CD14-positive monocyte (primary cell): ENCODE measurements at regions not wholly inside any gene's neighbourhood (a gene's known extent, or its start where the extent isn't known, plus 50 kb on each side); places are given as distances from the start of the nearest gene placed in this dataset.

ENCODE experiments used
- DNase-seq, 3 donors: peaks; one replicate each; pipeline ENCODE4 v3.0.0-alpha.2; 2011 to 2022
- H2AFZ ChIP-seq: 2 replicates; pipeline ENCODE4 v1.6.0; 2012; ENCODE audit warnings: mild to moderate bottlenecking, low read depth, low read length, inconsistent platforms; ENCODE audit not compliant: insufficient read depth, poor library complexity, severe bottlenecking
- H3K27ac ChIP-seq, 2 donors: 1 replicate in 1 of 2; 2 replicates in 1 of 2; pipeline ENCODE4 v1.5.1; 2012 to 2013; ENCODE audit warnings: low read length in 2 of 2, control low read depth in 1 of 2, inconsistent platforms in 1 of 2, low read depth in 1 of 2, mild to moderate bottlenecking in 1 of 2
- H3K27me3 ChIP-seq, 2 donors: one replicate each; pipeline versions ENCODE4 v1.6.0 to v1.6.1; 2011 to 2013; ENCODE audit warnings: low read length in 2 of 2; ENCODE audit not compliant: control insufficient read depth in 2 of 2, insufficient read depth in 2 of 2
- H3K36me3 ChIP-seq, 2 donors: replicated peaks in 1 of 2; 1 replicate in 1 of 2; 2 replicates in 1 of 2; pipeline versions ENCODE4 v1.5.1 to v1.6.1; 2012 to 2013; ENCODE audit warnings: low read length in 2 of 2, control low read depth in 1 of 2, inconsistent platforms in 1 of 2, mild to moderate bottlenecking in 1 of 2; ENCODE audit not compliant: insufficient read depth in 2 of 2, control insufficient read depth in 1 of 2
- H3K4me1 ChIP-seq, 2 donors: 1 replicate in 1 of 2; 2 replicates in 1 of 2; pipeline versions ENCODE4 v1.5.1 to v1.6.1; 2012 to 2013; ENCODE audit warnings: low read length in 2 of 2, control low read depth in 1 of 2, inconsistent platforms in 1 of 2, mild to moderate bottlenecking in 1 of 2, moderate library complexity in 1 of 2; ENCODE audit not compliant: insufficient read depth in 2 of 2, control insufficient read depth in 1 of 2
- H3K4me2 ChIP-seq: replicated peaks from 2 replicates; pipeline ENCODE3; 2012; ENCODE audit warnings: low read length, moderate library complexity, mild to moderate bottlenecking; ENCODE audit not compliant: poor library complexity, severe bottlenecking; ENCODE audit errors: extremely low read depth
- H3K4me3 ChIP-seq, 3 experiments: fragments of 200-600 bp in 1 of 3; sonication (generic) in 1 of 3; replicated peaks in 1 of 3; 1 replicate in 2 of 3; 2 replicates in 1 of 3; pipeline ENCODE4 v1.5.1; 2011 to 2013; ENCODE audit warnings: low read length in 3 of 3, mild to moderate bottlenecking in 3 of 3, control low read depth in 2 of 3, low read depth in 2 of 3, inconsistent platforms in 1 of 3, moderate library complexity in 1 of 3
- H3K79me2 ChIP-seq: 2 replicates; pipeline ENCODE4 v1.6.0; 2012; ENCODE audit warnings: mild to moderate bottlenecking, control low read depth, inconsistent platforms, low read length, moderate library complexity; ENCODE audit not compliant: insufficient read depth
- H3K9ac ChIP-seq: 2 replicates; pipeline ENCODE4 v1.6.0; 2017; ENCODE audit warnings: low read length, mild to moderate bottlenecking; ENCODE audit not compliant: insufficient read depth, poor library complexity, severe bottlenecking
- H3K9me3 ChIP-seq, 2 donors: replicated peaks in 1 of 2; 1 replicate in 1 of 2; 2 replicates in 1 of 2; pipeline versions ENCODE4 v1.5.1 to v1.6.1; 2012 to 2013; ENCODE audit warnings: low read length in 2 of 2, control low read depth in 1 of 2; ENCODE audit not compliant: control insufficient read depth in 1 of 2, insufficient read depth in 1 of 2
- H4K20me1 ChIP-seq: 2 replicates; pipeline ENCODE4 v1.6.0; 2012; ENCODE audit warnings: mild to moderate bottlenecking, low read length, control low read depth, moderate library complexity; ENCODE audit not compliant: insufficient read depth
- H3K27ac Mint-ChIP-seq, 7 donors: one replicate each; pipeline ENCODE4 v1.8.0; 2020; ENCODE audit warnings: mild to moderate bottlenecking in 7 of 7, mixed read lengths in 7 of 7, moderate library complexity in 6 of 7, inconsistent platforms in 2 of 7
- H3K27me3 Mint-ChIP-seq, 3 donors: one replicate each; pipeline ENCODE4 v1.8.0; 2021 to 2022; ENCODE audit warnings: low read depth in 3 of 3, mild to moderate bottlenecking in 3 of 3, mixed read lengths in 3 of 3, moderate library complexity in 3 of 3, inconsistent platforms in 1 of 3
- H3K36me3 Mint-ChIP-seq, 2 donors: one replicate each; pipeline ENCODE4 v1.8.0; 2020; ENCODE audit warnings: mixed read lengths in 2 of 2, inconsistent platforms in 1 of 2, mild to moderate bottlenecking in 1 of 2
- H3K4me1 Mint-ChIP-seq: one replicate; pipeline ENCODE4 v1.8.0; 2020; ENCODE audit warnings: mild to moderate bottlenecking, mixed read lengths
- H3K4me3 Mint-ChIP-seq, 2 donors: one replicate each; pipeline ENCODE4 v1.8.0; 2020; ENCODE audit warnings: mild to moderate bottlenecking in 2 of 2, mixed read lengths in 2 of 2, moderate library complexity in 1 of 2
- H3K9me3 Mint-ChIP-seq, 7 donors: one replicate each; pipeline ENCODE4 v1.8.0; 2020 to 2022; ENCODE audit warnings: mixed read lengths in 7 of 7, mild to moderate bottlenecking in 6 of 7, moderate library complexity in 6 of 7, inconsistent platforms in 2 of 7
- CTCF ChIP-seq: fragments of 200-600 bp; IDR thresholded peaks from one replicate; pipeline ENCODE4 v1.8.0; 2022; ENCODE audit warnings: antibody characterized with exemption, mild to moderate bottlenecking
- WGBS: methylation state at CpG from one replicate; pipeline ENCODE4 v1.1.5; 2013; ENCODE audit warnings: missing lambda C conversion rate; ENCODE audit not compliant: insufficient coverage; 5-methylcytosine and 5-hydroxymethylcytosine counted together
- intact Hi-C, 2 donors: fragments of 100-400 bp; cut with micrococcal nuclease; formaldehyde crosslinking; loops; one replicate each; pipeline versions ENCODE4 v1.15.0 to v1.15.1; 2023

- Histone ChIP-seq H3K9me3 (peaks cover 0 to 5% of the 10 kb centered on the region in 2 donors), H2AFZ (no peak overlapping the region), H3K27me3 (no peaks in the 10 kb centered on the region), H3K36me3 (no peaks in the 10 kb centered on the region), H3K9ac (no peak overlapping the region), H3K4me2 (no peak overlapping the region), H3K4me3 (no peak overlapping the region), H3K79me2 (no peaks in the 10 kb centered on the region), H3K27ac (no peak overlapping the region), H4K20me1 (no peaks in the 10 kb centered on the region), H3K4me1 (no peaks in the 10 kb centered on the region)
- WGBS: 95% methylated on average over 3 of the region's 6 CpGs
- intact Hi-C loops: no loop called here
- no peaks in the 10 kb centered on the region for H3K36me3 Mint-ChIP-seq
- peaks cover 0 to 9% (median 0%) of the 10 kb centered on the region in 3 donors for H3K27me3 Mint-ChIP-seq
- peaks cover 6% of the 10 kb centered on the region for H3K4me1 Mint-ChIP-seq
- no peak overlapping the region for H3K27ac Mint-ChIP-seq
- H3K9me3 Mint-ChIP-seq: peaks cover 0 to 4% (median 2%) of the 10 kb centered on the region in 7 donors
- no peak overlapping the region for H3K4me3 Mint-ChIP-seq
- DNase-seq: no peak
- TF ChIP-seq CTCF: no peak
These were observed 75.2 kb upstream of the GALNT2 start for GRCh38 chr1:229991724-229992333.

- no peak for TF ChIP-seq CTCF
- H3K27me3 Mint-ChIP-seq: peaks cover 0 to 7% (median 0%) of the 10 kb centered on the region in 3 donors
These were observed 74.0 kb upstream of the GALNT2 start for GRCh38 chr1:229993060-229993459.

More at GRCh38 chr1:229993060-229993459, 74.0 kb upstream of the GALNT2 start:
- Histone ChIP-seq H3K79me2 (no peaks in the 10 kb centered on the region), H3K27ac (no peak overlapping the region), H3K27me3 (no peaks in the 10 kb centered on the region), H4K20me1 (no peaks in the 10 kb centered on the region), H3K4me3 (no peak overlapping the region), H3K36me3 (no peaks in the 10 kb centered on the region), H3K4me1 (no peaks in the 10 kb centered on the region), H3K9ac (no peak overlapping the region), H3K9me3 (peaks cover 0 to 5% of the 10 kb centered on the region in 2 donors), H3K4me2 (no peak overlapping the region), H2AFZ (no peak overlapping the region)
- intact Hi-C loops: no loop called here
- no peak overlapping the region for H3K4me3 Mint-ChIP-seq
- peaks cover 0 to 4% (median 2%) of the 10 kb centered on the region in 7 donors for H3K9me3 Mint-ChIP-seq
- no peak for DNase-seq
- peaks cover 6% of the 10 kb centered on the region for H3K4me1 Mint-ChIP-seq
- H3K36me3 Mint-ChIP-seq: no peaks in the 10 kb centered on the region
- no peak overlapping the region for H3K27ac Mint-ChIP-seq
